ENCODE measurements at regions not wholly inside any gene's neighbourhood (a gene's known extent, or its start where the extent isn't known, plus 50 kb on each side); places are given as distances from the start of the nearest gene placed in this dataset.
"Not testable (repeated sequence)": the region's sequence is repeated elsewhere in the genome, so short reads cannot be mapped to it uniquely, and the experiment has no call there.

DNA sequence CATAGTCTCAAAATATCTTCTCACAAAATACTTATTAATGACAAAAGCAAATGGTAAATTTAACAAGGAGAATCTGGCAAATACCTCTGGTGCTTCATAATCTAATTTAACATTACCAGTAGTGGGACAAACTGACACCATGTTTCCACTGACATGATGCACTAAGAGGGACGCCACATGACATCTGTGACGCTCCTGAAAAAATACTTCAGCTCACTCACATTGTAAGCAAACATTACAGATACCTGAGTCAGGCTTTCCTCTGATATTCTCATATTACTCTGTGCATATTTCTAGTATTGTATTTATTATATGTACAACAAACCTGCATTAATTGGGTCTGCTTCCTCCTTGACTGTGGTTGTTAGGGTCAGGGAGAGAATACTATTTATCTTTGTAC is 56.7 kb upstream of the OSMR start:
- DNase-seq (ENCODE audit: low spot score), result no peak

DNA sequence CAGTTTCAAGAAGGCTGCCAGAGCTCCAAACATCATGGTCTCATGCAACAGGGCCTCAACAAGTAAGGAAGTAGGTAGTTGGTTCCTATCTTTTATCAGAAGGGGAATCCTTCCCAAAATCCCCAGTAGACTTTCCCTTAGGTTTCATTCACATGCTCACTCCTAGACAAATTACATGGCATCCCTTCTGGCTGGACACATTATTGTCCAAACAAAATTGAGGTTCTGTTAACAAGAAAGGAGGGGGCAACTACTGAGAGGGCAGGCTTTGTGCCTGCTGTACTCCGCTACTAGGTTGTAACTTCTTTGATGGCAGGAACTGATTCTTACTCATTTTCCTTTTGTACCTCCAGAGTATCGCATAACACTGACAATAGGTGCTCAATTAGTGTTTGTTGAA is 56.0 kb upstream of the OSMR start:
- DNase-seq (ENCODE audit: low spot score), result no peak

- DNase-seq (ENCODE audit: low spot score), result no peak
Observed at GRCh38 chr5:38790268-38790667, 55.5 kb upstream of the OSMR start.

GRCh38 chr5:38790891-38791290 is 54.9 kb upstream of the OSMR start:
- DNase-seq (ENCODE audit: low spot score), result no peak

- DNase-seq (ENCODE audit: low spot score), result no peak
Observed at GRCh38 chr5:38793099-38793498, 52.7 kb upstream of the OSMR start.

DNA sequence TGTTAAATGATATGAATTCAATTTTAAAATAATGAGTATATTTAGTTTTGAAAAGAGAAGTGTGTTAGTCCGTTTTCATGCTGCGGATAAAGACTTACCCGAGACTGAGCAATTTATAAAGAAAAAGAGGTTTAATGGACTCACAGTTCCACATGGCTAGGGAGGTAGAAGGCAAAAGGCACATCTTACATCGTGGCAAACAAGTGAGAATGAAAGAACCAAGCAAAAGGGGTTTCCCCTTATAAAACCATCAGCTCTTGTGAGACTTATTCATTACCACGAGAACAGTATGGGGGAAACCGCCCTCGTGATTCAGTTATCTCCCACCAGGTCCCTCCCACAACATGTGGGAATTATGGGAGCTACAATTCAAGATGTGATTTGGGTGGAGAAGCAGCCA is 51.8 kb upstream of the OSMR start:
- DNase-seq (ENCODE audit: low spot score), result not testable (repeated sequence)

GRCh38 chr5:38794986-38795385 is 50.8 kb upstream of the OSMR start:
- DNase-seq (ENCODE audit: low spot score), result no peak

GRCh38 chr5:38795986-38796741 is 49.6 kb upstream of the OSMR start:
- DNase-seq (ENCODE audit: low spot score), result no peak
